Keratinocyte (primary cell): ENCODE measurements at regions not wholly inside any gene's neighbourhood (a gene's known extent, or its start where the extent isn't known, plus 50 kb on each side); places are given as distances from the start of the nearest gene placed in this dataset.

Experiments
- CTCF ChIP-seq, 3 experiments: IDR thresholded peaks in 1 of 3; conservative IDR thresholded peaks in 1 of 3; optimal IDR thresholded peaks in 1 of 3; 2 replicates in 2 of 3; 3 replicates in 1 of 3; pipeline versions ENCODE3 to v1.5.1; 2011; ENCODE audit warnings: low read length in 3 of 3, mild to moderate bottlenecking in 3 of 3, moderate library complexity in 2 of 3, control low read depth in 1 of 3, inconsistent platforms in 1 of 3; ENCODE audit not compliant: insufficient read depth in 2 of 3; ENCODE audit errors: extremely low read depth in 1 of 3
- EZH2 ChIP-seq: IDR thresholded peaks from one replicate; pipeline ENCODE4 v1.6.1; 2012; ENCODE audit warnings: inconsistent platforms, mild to moderate bottlenecking, low read length, moderate library complexity

DNA sequence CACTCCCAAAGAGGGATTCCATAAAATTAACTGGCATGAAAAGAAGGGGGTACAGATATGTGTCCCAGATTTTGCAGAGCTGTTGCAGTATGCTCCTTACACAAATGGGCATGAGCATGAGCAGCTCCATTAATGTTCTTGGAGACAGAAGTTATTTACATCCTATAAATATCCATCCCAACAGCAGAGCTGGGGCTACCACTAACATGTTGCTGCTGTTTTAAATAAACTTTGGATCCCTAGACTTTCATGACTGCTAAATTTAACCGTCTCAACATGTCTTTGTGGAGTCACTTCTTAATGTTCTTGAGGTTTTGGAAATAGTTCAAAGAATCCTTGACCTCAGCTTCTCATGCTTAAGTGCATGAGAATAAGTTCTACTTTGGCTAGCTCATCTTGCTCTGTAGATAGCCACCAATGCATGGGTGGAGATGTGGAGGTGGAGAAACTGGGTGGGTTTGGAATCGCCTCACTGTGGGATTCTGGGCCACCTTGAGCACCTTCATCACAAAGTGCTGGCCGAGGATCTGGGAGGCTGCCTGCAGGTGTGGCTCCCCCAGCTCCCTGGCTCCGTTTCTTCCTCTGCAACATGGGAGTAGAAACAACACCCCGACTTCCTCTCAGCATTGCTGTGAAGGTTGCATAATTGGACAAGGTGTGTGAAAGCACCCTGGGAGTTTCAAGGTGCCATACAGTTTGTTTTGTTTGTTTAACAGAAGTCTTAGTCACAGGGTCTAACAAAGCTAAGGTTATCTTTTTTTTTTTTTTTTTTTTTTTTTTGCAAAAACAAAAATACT is 307.2 kb downstream of the MYCN start:
- no peak for TF ChIP-seq EZH2
- TF ChIP-seq CTCF (optimal IDR thresholded peaks at IDR 0.05 in 1 of 3, IDR thresholded peaks at IDR 0.05 in 1 of 3, conservative IDR thresholded peaks at IDR 0.05 in 1 of 3; ENCODE audit: extremely low read depth in 1 of 3, insufficient read depth in 2 of 3, low read length in 3 of 3), result no peak
